ENCODE measurements at regions not wholly inside any gene's neighbourhood (a gene's known extent, or its start where the extent isn't known, plus 50 kb on each side); places are given as distances from the start of the nearest gene placed in this dataset.

- in situ Hi-C loops (cut with MboI), result no loop called here
- DNase-seq (ENCODE audit: low read depth, low spot score), result no peak
- no peaks in the 10 kb centered on the region for H3K27me3 ChIP-seq (replicated peaks in 1 of 2; ENCODE audit: control insufficient read depth in 2 of 2, insufficient read depth in 2 of 2, low read length in 1 of 2)
- no peak overlapping the region for H3K4me2 ChIP-seq (ENCODE audit: control insufficient read depth, insufficient read depth)
- no peak overlapping the region for H2AFZ ChIP-seq (ENCODE audit: control insufficient read depth, low read depth, low read length)
- intact Hi-C loops (cut with micrococcal nuclease; ENCODE audit: unreplicated experiment), result no loop called here
- SMC1A ChIA-PET (ENCODE audit: uncharacterized antibody, unreplicated experiment), result interaction anchor here (1.6 kb wide), 1 partner anchor 349 kb away, joined by 4 read pairs; no protein-coding TSS in a partner anchor
- TF ChIP-seq CBX3 (IDR thresholded peaks at IDR 0.05; ENCODE audit: borderline replicate concordance, low read depth) (no peak), REST (IDR thresholded peaks at IDR 0.05; ENCODE audit: low read depth, low read length) (no peak), PKNOX1 (IDR thresholded peaks at IDR 0.05) (no peak), TAF1 (IDR thresholded peaks at IDR 0.05; ENCODE audit: borderline replicate concordance, low read depth, low read length) (no peak), SREBF1 (IDR thresholded peaks at IDR 0.05; ENCODE audit: low read length) (no peak), MYC (IDR thresholded peaks at IDR 0.05; ENCODE audit: insufficient read depth, insufficient read length, insufficient replicate concordance, low read length, severe bottlenecking) (no peak), NRF1 (conservative IDR thresholded peaks at IDR 0.05; ENCODE audit: low read depth, low read length) (no peak), TARDBP (IDR thresholded peaks at IDR 0.05; ENCODE audit: borderline replicate concordance) (no peak), NR2C2 (IDR thresholded peaks at IDR 0.05; ENCODE audit: borderline replicate concordance, control insufficient read depth, insufficient read length, low read depth) (no peak), BMI1 (IDR thresholded peaks at IDR 0.05; ENCODE audit: borderline replicate concordance) (no peak), TCF3 (IDR thresholded peaks at IDR 0.05; ENCODE audit: borderline replicate concordance, insufficient read depth, low read depth, low read length) (no peak), SP1 (IDR thresholded peaks at IDR 0.05; ENCODE audit: low read depth, low read length) (no peak), YY1 (IDR thresholded peaks at IDR 0.05; ENCODE audit: low read depth, low read length) (no peak), ZNF622 (IDR thresholded peaks at IDR 0.05) (no peak), PML (IDR thresholded peaks at IDR 0.05; ENCODE audit: low read length) (no peak), LARP7 (IDR thresholded peaks at IDR 0.05) (no peak), TCF7 (IDR thresholded peaks at IDR 0.05; ENCODE audit: borderline replicate concordance) (no peak)
- POLR2A ChIA-PET, result no interaction called here
- FAIRE-seq, result no peak
- no peaks in the 10 kb centered on the region for H4K20me1 ChIP-seq (ENCODE audit: control insufficient read depth, insufficient read depth)
- H3K4me1 ChIP-seq (ENCODE audit: control insufficient read depth, insufficient read depth, low read length), result no peaks in the 10 kb centered on the region
- H3K9ac ChIP-seq (ENCODE audit: control insufficient read depth, insufficient read depth, low read length), result no peak overlapping the region
- H3K9me3 ChIP-seq (replicated peaks; ENCODE audit: control insufficient read depth, insufficient read depth, low read length), result peaks cover 4% of the 10 kb centered on the region; the same call in 1 of the 3 replicates
- CTCF ChIA-PET, result no interaction called here
- BruUV-seq (replicated peaks), result no TSS peak
- RAD21 ChIA-PET (ENCODE audit: unreplicated experiment), result no interaction called here
- no peak for ATAC-seq
- no peak overlapping the region for H3K4me3 ChIP-seq
- H3K79me2 ChIP-seq (ENCODE audit: control insufficient read depth, insufficient read depth, low read length), result no peaks in the 10 kb centered on the region
- H3K27ac ChIP-seq (ENCODE audit: control insufficient read depth, insufficient read depth), result no peak overlapping the region
- no peaks in the 10 kb centered on the region for H3K36me3 ChIP-seq (ENCODE audit: control insufficient read depth in 2 of 2, insufficient read depth in 2 of 2, low read length in 1 of 2)
These were observed 234.6 kb upstream of the ADRA1B start for GRCh38 chr5:159681661-159682060.

Measured in GM12878 (cell line).